GM18951 (cell line): ENCODE measurements at regions not wholly inside any gene's neighbourhood (a gene's known extent, or its start where the extent isn't known, plus 50 kb on each side); places are given as distances from the start of the nearest gene placed in this dataset.
"Not testable (repeated sequence)": the region's sequence is repeated elsewhere in the genome, so short reads cannot be mapped to it uniquely, and the experiment has no call there.

ENCODE experiments used
- POLR2A ChIP-seq: IDR thresholded peaks from 4 replicates; pipeline ENCODE4 v1.6.1; 2011; ENCODE audit warnings: mild to moderate bottlenecking; ENCODE audit not compliant: insufficient read length, insufficient read depth; ENCODE audit errors: extremely low read depth
- in situ Hi-C: fragments of 300-500 bp; cut with MboI; formaldehyde crosslinking; loops from one replicate; pipeline ENCODE4 v1.12.0; 2022; ENCODE audit warnings: low sequenced_read_pairs, mixed read lengths, inconsistent platforms; ENCODE audit not compliant: unreplicated experiment

DNA sequence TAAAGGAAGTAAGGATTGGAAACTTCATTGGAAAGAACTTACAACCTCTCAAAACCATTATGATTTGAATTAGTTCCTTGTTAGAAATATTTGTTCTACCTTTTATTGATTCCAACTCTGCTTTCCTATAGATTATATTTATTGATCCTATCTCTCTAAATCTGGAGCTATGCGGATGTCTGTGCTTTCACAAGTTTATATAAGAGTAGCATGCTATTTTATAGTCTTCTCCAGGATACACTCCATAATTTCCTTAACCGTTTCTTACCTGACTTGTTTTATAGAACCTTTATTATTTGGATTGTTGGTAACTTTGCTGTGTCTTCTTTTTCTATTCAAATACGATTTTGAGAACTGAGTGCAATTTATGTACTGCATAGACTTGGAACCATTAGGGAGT lies 668.1 kb downstream of the RAPGEF2 start:
- no peak for TF ChIP-seq POLR2A
- in situ Hi-C loops = no loop called here

GRCh38 chr4:159776961-159777360 lies 674.1 kb downstream of the RAPGEF2 start:
- in situ Hi-C loops = no loop called here
- TF ChIP-seq POLR2A = no peak

DNA sequence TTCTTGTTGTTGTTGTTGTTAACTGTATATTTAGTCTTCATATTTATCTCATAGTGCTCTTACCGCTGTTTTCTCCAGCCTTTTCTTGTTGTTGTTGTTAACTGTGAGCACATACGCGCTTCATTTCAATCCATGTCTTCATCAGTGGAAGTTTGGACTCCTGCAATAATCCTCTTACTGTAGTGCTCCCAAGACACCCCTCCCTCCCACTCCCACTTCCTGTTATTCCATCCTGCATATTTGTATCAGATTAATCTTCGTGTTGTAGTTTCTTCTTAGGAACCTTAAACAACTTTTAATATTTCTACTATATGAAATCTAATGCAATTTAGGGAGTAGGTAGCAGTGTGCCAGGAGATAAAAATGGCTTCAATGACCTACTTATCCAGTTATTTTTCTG lies 674.8 kb downstream of the RAPGEF2 start:
- no peak for TF ChIP-seq POLR2A
- in situ Hi-C loops = no loop called here

- TF ChIP-seq POLR2A = no peak
- in situ Hi-C loops = no loop called here
Measured at GRCh38 chr4:159778298-159778697, 675.4 kb downstream of the RAPGEF2 start.

DNA sequence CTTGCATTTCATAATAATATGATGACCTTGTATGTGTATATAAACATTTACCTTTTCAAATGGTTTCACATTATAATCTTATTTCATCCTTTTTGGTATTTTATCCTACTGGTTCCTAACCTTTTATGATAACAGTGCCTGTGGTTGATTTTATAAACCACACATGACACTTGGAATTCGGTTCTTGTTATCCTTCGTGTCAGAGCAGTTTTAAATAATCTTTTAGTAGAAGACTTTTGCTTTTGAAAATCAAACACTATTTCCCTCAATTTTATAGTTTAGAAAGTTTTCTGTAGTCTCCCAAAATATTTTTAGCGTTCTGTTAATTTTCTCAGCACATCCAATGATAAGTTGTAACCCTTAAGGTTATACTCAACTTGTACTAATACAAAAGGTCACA lies 676.8 kb downstream of the RAPGEF2 start:
- in situ Hi-C loops = no loop called here
- TF ChIP-seq POLR2A = no peak

GRCh38 chr4:159780196-159780922 lies 677.5 kb downstream of the RAPGEF2 start:
- in situ Hi-C loops = no loop called here

DNA sequence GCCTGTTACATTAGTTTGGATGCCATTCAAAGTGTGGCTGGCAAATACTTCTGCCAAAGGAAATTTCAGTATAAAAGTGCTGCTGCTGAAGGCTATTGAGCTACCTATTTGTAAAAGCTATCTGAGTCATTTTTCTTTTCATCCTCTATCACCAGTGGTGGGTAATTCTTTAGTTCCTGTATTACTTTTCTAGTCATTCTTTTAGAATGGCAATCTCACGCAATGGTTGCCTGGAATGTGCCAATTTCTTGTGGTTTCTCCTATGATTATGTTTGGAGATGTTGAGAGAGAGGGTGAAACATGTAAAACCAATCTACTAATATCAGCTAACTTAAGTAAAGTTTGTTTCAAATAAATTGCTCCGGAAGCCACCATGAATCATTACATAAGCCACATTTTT lies 685.0 kb downstream of the RAPGEF2 start:
- no peak for TF ChIP-seq POLR2A
- in situ Hi-C loops = no loop called here

More at GRCh38 chr4:159780196-159780922, 677.5 kb downstream of the RAPGEF2 start:
- TF ChIP-seq POLR2A = no peak

GRCh38 chr4:159791334-159791733 lies 688.5 kb downstream of the RAPGEF2 start:
- in situ Hi-C loops = no loop called here
- TF ChIP-seq POLR2A = no peak

GRCh38 chr4:159804592-159804991 lies 701.7 kb downstream of the RAPGEF2 start:
- in situ Hi-C loops = not testable (repeated sequence)

- in situ Hi-C loops = no loop called here
- TF ChIP-seq POLR2A = no peak
Measured at GRCh38 chr4:159823743-159824142, 720.9 kb downstream of the RAPGEF2 start.

DNA sequence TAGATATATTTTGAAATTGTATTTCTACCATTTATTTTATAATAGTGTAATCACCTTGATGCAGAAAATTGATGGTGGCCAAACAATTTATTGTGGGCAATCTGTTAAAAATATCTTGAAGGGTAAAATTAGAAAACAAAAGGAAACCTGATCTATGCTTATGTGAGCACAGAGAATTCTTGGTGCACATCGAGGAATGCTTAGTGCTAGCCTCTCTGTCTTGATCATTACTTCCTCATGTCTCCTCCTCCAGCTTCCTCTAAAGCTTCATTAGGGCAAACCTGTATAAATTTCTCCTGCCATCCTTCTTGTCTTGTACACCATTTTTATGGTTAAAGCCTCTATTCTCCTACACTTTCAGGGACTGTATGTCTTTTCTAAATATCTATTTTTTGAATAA lies 725.8 kb downstream of the RAPGEF2 start:
- TF ChIP-seq POLR2A = no peak
- in situ Hi-C loops = no loop called here

GRCh38 chr4:159829184-159829583 lies 726.3 kb downstream of the RAPGEF2 start:
- TF ChIP-seq POLR2A = no peak
- in situ Hi-C loops = no loop called here

DNA sequence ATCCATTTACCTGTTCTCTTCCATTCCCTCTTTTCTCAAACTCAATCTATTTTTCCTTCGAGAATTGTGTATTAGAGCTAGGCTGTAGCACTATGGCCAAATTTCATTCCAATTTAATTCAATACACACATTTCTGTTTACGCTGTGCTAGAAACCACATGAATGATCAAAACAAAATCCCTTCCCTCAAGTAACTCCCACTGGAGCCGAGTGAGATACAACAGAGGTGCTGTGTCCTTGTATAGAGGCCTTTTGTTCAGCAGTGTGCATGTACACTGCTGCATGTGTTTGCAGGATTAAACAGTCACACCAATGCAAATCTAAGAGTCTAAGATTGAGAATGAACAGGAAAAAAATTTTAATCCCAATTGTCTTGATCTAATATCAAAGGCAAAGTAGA lies 734.2 kb downstream of the RAPGEF2 start:
- in situ Hi-C loops = no loop called here
- no peak for TF ChIP-seq POLR2A

GRCh38 chr4:159855731-159856130 lies 752.9 kb downstream of the RAPGEF2 start:
- TF ChIP-seq POLR2A = no peak
- in situ Hi-C loops = no loop called here

DNA sequence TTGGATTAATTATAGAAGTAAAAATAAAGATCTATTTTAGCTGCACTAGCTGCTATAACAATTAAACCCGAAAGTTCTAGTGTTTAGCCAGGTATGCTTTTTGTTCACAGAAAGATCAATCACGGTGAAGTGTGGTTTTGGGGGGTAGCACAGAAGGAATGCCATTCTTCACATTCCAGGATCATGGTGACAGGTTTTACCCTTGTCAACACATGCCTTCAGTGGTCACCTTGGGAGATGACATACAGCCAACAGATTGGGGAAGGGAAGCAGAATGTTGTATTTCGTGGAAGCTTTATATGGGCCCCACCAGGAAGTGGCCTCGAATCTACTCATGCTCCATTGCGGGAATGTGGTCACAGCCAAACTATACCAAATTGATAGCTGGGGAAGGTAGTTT lies 753.6 kb downstream of the RAPGEF2 start:
- TF ChIP-seq POLR2A = no peak
- in situ Hi-C loops = no loop called here

DNA sequence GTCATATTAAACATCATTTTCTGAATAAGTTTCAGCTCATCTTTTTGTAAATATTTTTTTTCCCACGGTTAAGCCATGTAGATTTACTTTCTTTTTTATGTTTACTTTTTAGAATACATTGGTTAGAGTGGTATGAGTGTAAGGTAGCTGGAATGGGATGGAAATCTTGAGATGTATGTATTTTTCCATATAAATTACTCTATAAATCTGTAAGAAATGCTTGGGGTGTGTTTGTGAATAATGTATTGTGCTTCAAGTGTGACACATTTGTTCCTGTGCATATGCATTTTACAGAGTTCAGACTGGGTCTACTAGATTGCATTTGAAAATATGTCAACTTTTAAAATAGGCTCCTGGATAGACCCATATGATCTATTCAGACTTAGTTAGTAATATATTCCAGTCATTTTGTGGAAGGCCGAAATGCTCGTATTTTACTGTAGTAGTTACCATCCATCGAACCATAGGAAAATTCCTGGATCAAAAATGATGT lies 756.8 kb downstream of the RAPGEF2 start:
- in situ Hi-C loops = no loop called here
- no peak for TF ChIP-seq POLR2A
